ENCODE measurements at regions not wholly inside any gene's neighbourhood (a gene's known extent, or its start where the extent isn't known, plus 50 kb on each side); places are given as distances from the start of the nearest gene placed in this dataset.

- DNase-seq (ENCODE audit: low read depth, low spot score): no peak
- H3K27ac ChIP-seq (ENCODE audit: insufficient read depth, low read depth, low read length): no peak overlapping the region
- POLR2A ChIA-PET: no interaction called here
- no peak overlapping the region for H2AFZ ChIP-seq (ENCODE audit: low read depth, low read length)
- H3K9me3 ChIP-seq (replicated peaks; ENCODE audit: control insufficient read depth, insufficient read depth, low read length): no peaks in the 10 kb centered on the region
- no peaks in the 10 kb centered on the region for H3K9me1 ChIP-seq (replicated peaks; ENCODE audit: control insufficient read depth, extremely low read depth, insufficient read depth, low read length)
- intact Hi-C loops (cut with micrococcal nuclease) (no loop called here), dilution Hi-C loops (cut with MboI; ENCODE audit: extremely low pct_ligation_motif_present, low sequenced_read_pairs) (no loop called here)
- H3K4me1 ChIP-seq (ENCODE audit: control insufficient read depth, extremely low read depth, insufficient read depth, low read length): no peaks in the 10 kb centered on the region
- no peak overlapping the region for H3K4me3 ChIP-seq (replicated peaks in 1 of 3; ENCODE audit: insufficient read depth in 1 of 3, low read depth in 1 of 3, low read length in 3 of 3)
- H4K20me1 ChIP-seq (replicated peaks; ENCODE audit: control insufficient read depth, extremely low read depth, insufficient read depth, low read length): no peaks in the 10 kb centered on the region
- H3K4me2 ChIP-seq (ENCODE audit: insufficient read depth, low read length): no peak overlapping the region
- no peak for TF ChIP-seq JUN (IDR thresholded peaks at IDR 0.05; ENCODE audit: borderline replicate concordance, insufficient read depth, insufficient read length, low read depth)
- no peak for TF ChIP-seq POLR2A (IDR thresholded peaks at IDR 0.05; ENCODE audit: low read depth, low read length)
- no peak for TF ChIP-seq POLR2AphosphoS5 (IDR thresholded peaks at IDR 0.05; ENCODE audit: insufficient read depth, low read depth, low read length)
- TF ChIP-seq EZH2 (IDR thresholded peaks at IDR 0.05; ENCODE audit: borderline replicate concordance, low read depth, low read length, severe bottlenecking): no peak
- TF ChIP-seq, protein P1, sequence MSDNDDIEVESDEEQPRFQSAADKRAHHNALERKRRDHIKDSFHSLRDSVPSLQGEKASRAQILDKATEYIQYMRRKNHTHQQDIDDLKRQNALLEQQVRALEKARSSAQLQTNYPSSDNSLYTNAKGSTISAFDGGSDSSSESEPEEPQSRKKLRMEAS (IDR thresholded peaks at IDR 0.05; ENCODE audit: insufficient read depth, insufficient read length): no peak
- TF ChIP-seq GATA2 (IDR thresholded peaks at IDR 0.05; ENCODE audit: insufficient read depth, insufficient read length, low read depth, low read length): no peak
- TF ChIP-seq, protein P2, sequence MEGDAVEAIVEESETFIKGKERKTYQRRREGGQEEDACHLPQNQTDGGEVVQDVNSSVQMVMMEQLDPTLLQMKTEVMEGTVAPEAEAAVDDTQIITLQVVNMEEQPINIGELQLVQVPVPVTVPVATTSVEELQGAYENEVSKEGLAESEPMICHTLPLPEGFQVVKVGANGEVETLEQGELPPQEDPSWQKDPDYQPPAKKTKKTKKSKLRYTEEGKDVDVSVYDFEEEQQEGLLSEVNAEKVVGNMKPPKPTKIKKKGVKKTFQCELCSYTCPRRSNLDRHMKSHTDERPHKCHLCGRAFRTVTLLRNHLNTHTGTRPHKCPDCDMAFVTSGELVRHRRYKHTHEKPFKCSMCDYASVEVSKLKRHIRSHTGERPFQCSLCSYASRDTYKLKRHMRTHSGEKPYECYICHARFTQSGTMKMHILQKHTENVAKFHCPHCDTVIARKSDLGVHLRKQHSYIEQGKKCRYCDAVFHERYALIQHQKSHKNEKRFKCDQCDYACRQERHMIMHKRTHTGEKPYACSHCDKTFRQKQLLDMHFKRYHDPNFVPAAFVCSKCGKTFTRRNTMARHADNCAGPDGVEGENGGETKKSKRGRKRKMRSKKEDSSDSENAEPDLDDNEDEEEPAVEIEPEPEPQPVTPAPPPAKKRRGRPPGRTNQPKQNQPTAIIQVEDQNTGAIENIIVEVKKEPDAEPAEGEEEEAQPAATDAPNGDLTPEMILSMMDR (IDR thresholded peaks at IDR 0.05; ENCODE audit: extremely low read depth in 1 of 2, insufficient read depth in 1 of 2, low read depth in 1 of 2, low read length in 2 of 2): no peak
- TF ChIP-seq FOS (IDR thresholded peaks at IDR 0.05; ENCODE audit: borderline replicate concordance, insufficient read depth, low read length): no peak
- TF ChIP-seq MYC (IDR thresholded peaks at IDR 0.05; ENCODE audit: low read depth, low read length): no peak
- no peak overlapping the region for H3K9ac ChIP-seq (replicated peaks; ENCODE audit: extremely low read depth, insufficient read depth, low read length)
- H3K27me3 ChIP-seq (ENCODE audit: control insufficient read depth in 2 of 2, insufficient read depth in 2 of 2, low read length in 2 of 2): no peaks in the 10 kb centered on the region
- CTCF ChIA-PET: no interaction called here
- no TSS peak for BruUV-seq (replicated peaks)
- no peaks in the 10 kb centered on the region for H3K36me3 ChIP-seq (ENCODE audit: control insufficient read depth in 2 of 2, extremely low read depth in 1 of 2, insufficient read depth in 2 of 2, low read length in 2 of 2)
- no peaks in the 10 kb centered on the region for H3K79me2 ChIP-seq (ENCODE audit: control insufficient read depth, insufficient read depth, low read length)
- no peak for FAIRE-seq
Observed at GRCh38 chr10:128993911-128994538, 473.0 kb upstream of the MGMT start.
